Neural crest cell (in vitro differentiated cells): ENCODE measurements at regions not wholly inside any gene's neighbourhood (a gene's known extent, or its start where the extent isn't known, plus 50 kb on each side); places are given as distances from the start of the nearest gene placed in this dataset.

Experiments used
- DNase-seq: peaks from one replicate; pipeline ENCODE4 v3.0.0; 2021; ENCODE audit warnings: low read depth, mixed read lengths, low spot score
- H3K27ac Mint-ChIP-seq: one replicate; pipeline ENCODE4 v1.8.0; 2021; ENCODE audit warnings: mild to moderate bottlenecking, mixed read lengths; ENCODE audit not compliant: unreplicated experiment
- H3K27me3 Mint-ChIP-seq: 2 replicates; pipeline ENCODE4 v1.8.0; 2021; ENCODE audit warnings: low read depth, mild to moderate bottlenecking, mixed read lengths
- H3K36me3 Mint-ChIP-seq: 2 replicates; pipeline ENCODE4 v1.8.0; 2021; ENCODE audit warnings: low read depth, mild to moderate bottlenecking, mixed read lengths
- H3K4me1 Mint-ChIP-seq: 2 replicates; pipeline ENCODE4 v1.8.0; 2021; ENCODE audit warnings: mixed read lengths
- H3K4me3 Mint-ChIP-seq: one replicate; pipeline ENCODE4 v1.8.0; 2021; ENCODE audit warnings: mild to moderate bottlenecking, mixed read lengths
- H3K9me3 Mint-ChIP-seq: 2 replicates; pipeline ENCODE4 v1.8.0; 2021; ENCODE audit warnings: mixed read lengths
- CTCF ChIP-seq: fragments of 200-600 bp; sonication (generic); conservative IDR thresholded peaks from 2 replicates; pipeline ENCODE4 v1.5.0; 2021; ENCODE audit warnings: antibody characterized with exemption, mild to moderate bottlenecking

GRCh38 chr14:34018125-34018524, 67.3 kb upstream of the EGLN3 start:
- H3K9me3 Mint-ChIP-seq = no peaks in the 10 kb centered on the region
- H3K4me3 Mint-ChIP-seq = no peak overlapping the region
- peaks cover 18% of the 10 kb centered on the region for H3K4me1 Mint-ChIP-seq
- no peak for TF ChIP-seq CTCF
- peaks cover 5% of the 10 kb centered on the region for H3K27me3 Mint-ChIP-seq
- H3K36me3 Mint-ChIP-seq = no peaks in the 10 kb centered on the region
- H3K27ac Mint-ChIP-seq = no peak overlapping the region
- DNase-seq = no peak

- DNase-seq = no peak
- Mint-ChIP-seq H3K27me3 (peaks cover 5% of the 10 kb centered on the region), H3K27ac (no peak overlapping the region), H3K4me1 (peaks cover 18% of the 10 kb centered on the region), H3K9me3 (no peaks in the 10 kb centered on the region), H3K4me3 (no peak overlapping the region), H3K36me3 (no peaks in the 10 kb centered on the region)
- no peak for TF ChIP-seq CTCF
Observed at GRCh38 chr14:34015383-34015782, 64.5 kb upstream of the EGLN3 start.

GRCh38 chr14:34014936-34015335, 64.1 kb upstream of the EGLN3 start:
- Mint-ChIP-seq H3K9me3 (peaks cover 3% of the 10 kb centered on the region), H3K4me3 (no peak overlapping the region), H3K27ac (no peak overlapping the region), H3K36me3 (no peaks in the 10 kb centered on the region), H3K4me1 (peaks cover 18% of the 10 kb centered on the region), H3K27me3 (peaks cover 5% of the 10 kb centered on the region)
- DNase-seq = no peak
- no peak for TF ChIP-seq CTCF

GRCh38 chr14:34013721-34014060, 62.8 kb upstream of the EGLN3 start:
- Mint-ChIP-seq H3K4me1 (peaks cover 15% of the 10 kb centered on the region), H3K36me3 (no peaks in the 10 kb centered on the region), H3K9me3 (peaks cover 3% of the 10 kb centered on the region), H3K4me3 (no peak overlapping the region), H3K27ac (no peak overlapping the region), H3K27me3 (peaks cover 1% of the 10 kb centered on the region)
- DNase-seq = no peak
- TF ChIP-seq CTCF = no peak

- H3K4me1 Mint-ChIP-seq = peaks cover 10% of the 10 kb centered on the region
Observed at GRCh38 chr14:34012978-34013720, 62.3 kb upstream of the EGLN3 start.

More at GRCh38 chr14:34012978-34013720, 62.3 kb upstream of the EGLN3 start:
- no peaks in the 10 kb centered on the region for H3K27me3 Mint-ChIP-seq
- H3K27ac Mint-ChIP-seq = no peak overlapping the region
- DNase-seq = no peak
- H3K36me3 Mint-ChIP-seq = no peaks in the 10 kb centered on the region
- TF ChIP-seq CTCF = no peak
- peaks cover 3% of the 10 kb centered on the region for H3K9me3 Mint-ChIP-seq
- no peak overlapping the region for H3K4me3 Mint-ChIP-seq
